K562 (cell line): ENCODE measurements at regions not wholly inside any gene's neighbourhood (a gene's known extent, or its start where the extent isn't known, plus 50 kb on each side); places are given as distances from the start of the nearest gene placed in this dataset.

ENCODE experiments used
- ATF1 ChIP-seq, 2 experiments: fragments of 450-650 bp in 1 of 2; IDR thresholded peaks; 2 replicates each; pipeline ENCODE4 v1.6.1; 2016; ENCODE audit warnings: missing compliant biosample characterization in 1 of 2, missing genetic modification characterization in 1 of 2
- BRF1 ChIP-seq: IDR thresholded peaks from 3 replicates; pipeline ENCODE4 v1.6.1; 2011; ENCODE audit warnings: borderline replicate concordance, mild to moderate bottlenecking; ENCODE audit not compliant: insufficient read length; ENCODE audit errors: extremely low read depth
- CHAMP1 ChIP-seq: fragments of 450-650 bp; IDR thresholded peaks from 2 replicates; pipeline ENCODE4 v1.6.1; 2016; ENCODE audit warnings: mild to moderate bottlenecking
- CREM ChIP-seq: IDR thresholded peaks from 2 replicates; pipeline ENCODE4 v1.6.1; 2014; ENCODE audit warnings: antibody characterized with exemption, low read depth
- EP300 ChIP-seq: IDR thresholded peaks from 2 replicates; pipeline ENCODE4 v1.6.1; 2012; ENCODE audit warnings: low read length, improper control_type of control experiment
- HES1 ChIP-seq: fragments of 450-650 bp; IDR thresholded peaks from 2 replicates; pipeline ENCODE4 v1.6.1; 2016; ENCODE audit warnings: low read depth, mild to moderate bottlenecking, moderate library complexity
- MAFF ChIP-seq: IDR thresholded peaks from 2 replicates; pipeline ENCODE4 v1.6.1; 2012; ENCODE audit warnings: low read length, improper control_type of control experiment
- NCOR1 ChIP-seq: fragments of 450-650 bp; IDR thresholded peaks from 2 replicates; pipeline ENCODE4 v1.6.1; 2016; ENCODE audit warnings: mild to moderate bottlenecking, moderate library complexity
- NFE2 ChIP-seq: IDR thresholded peaks from 2 replicates; pipeline ENCODE4 v1.6.1; 2014; ENCODE audit warnings: antibody characterized with exemption, low read depth
- PRPF4 ChIP-seq: fragments of 200-400 bp; formaldehyde crosslinking; IDR thresholded peaks from one replicate; pipeline ENCODE4 v1.6.1; 2017; ENCODE audit warnings: low read length, low read depth, mild to moderate bottlenecking; ENCODE audit not compliant: insufficient read depth, poor library complexity, severe bottlenecking
- PURB ChIP-seq: sonication (generic); formaldehyde crosslinking; IDR thresholded peaks from 2 replicates; pipeline ENCODE4 v1.9.0; 2021; ENCODE audit warnings: low read depth, mild to moderate bottlenecking, missing genetic modification reagents
- RBFOX2 ChIP-seq: fragments of 200-400 bp; formaldehyde crosslinking; IDR thresholded peaks from 2 replicates; pipeline ENCODE4 v1.6.1; 2017; ENCODE audit warnings: low read depth, mild to moderate bottlenecking, low read length, moderate library complexity
- RBM34 ChIP-seq: fragments of 200-400 bp; formaldehyde crosslinking; IDR thresholded peaks from 2 replicates; pipeline ENCODE4 v1.6.1; 2018; ENCODE audit warnings: low read length, borderline replicate concordance; ENCODE audit not compliant: insufficient read depth
- SFPQ ChIP-seq: fragments of 200-400 bp; formaldehyde crosslinking; IDR thresholded peaks from 2 replicates; pipeline ENCODE4 v1.6.1; 2017; ENCODE audit warnings: mild to moderate bottlenecking, low read depth, low read length, moderate library complexity
- ZNF740 ChIP-seq, 3 experiments: fragments of 200-800 bp in 1 of 3; sonication (Bioruptor generic) in 1 of 3; sonication (generic) in 1 of 3; formaldehyde crosslinking in 1 of 3; IDR thresholded peaks; 2 replicates each; pipeline versions ENCODE4 v1.6.1 to v1.8.0; 2016 to 2022; ENCODE audit warnings: mild to moderate bottlenecking in 2 of 3, missing compliant biosample characterization in 2 of 3, missing genetic modification characterization in 2 of 3, missing genetic modification reagents in 1 of 3
- ZNF79 ChIP-seq: fragments of 250-450 bp; sonication (Bioruptor Pico); IDR thresholded peaks from 2 replicates; pipeline ENCODE4 v1.4.0; 2020; ENCODE audit warnings: low read depth, mild to moderate bottlenecking, moderate library complexity
- TF ChIP-seq, protein P1 (sequence below): sonication (generic); formaldehyde crosslinking; IDR thresholded peaks from 2 replicates; pipeline ENCODE4 v1.8.0; 2022; ENCODE audit warnings: missing genetic modification reagents, mild to moderate bottlenecking, borderline replicate concordance
- TF ChIP-seq, protein P2 (sequence below): IDR thresholded peaks from 3 replicates; pipeline ENCODE4 v1.6.1; 2011; ENCODE audit warnings: borderline replicate concordance, mild to moderate bottlenecking; ENCODE audit not compliant: insufficient read length, insufficient read depth

- TF ChIP-seq, protein P1, sequence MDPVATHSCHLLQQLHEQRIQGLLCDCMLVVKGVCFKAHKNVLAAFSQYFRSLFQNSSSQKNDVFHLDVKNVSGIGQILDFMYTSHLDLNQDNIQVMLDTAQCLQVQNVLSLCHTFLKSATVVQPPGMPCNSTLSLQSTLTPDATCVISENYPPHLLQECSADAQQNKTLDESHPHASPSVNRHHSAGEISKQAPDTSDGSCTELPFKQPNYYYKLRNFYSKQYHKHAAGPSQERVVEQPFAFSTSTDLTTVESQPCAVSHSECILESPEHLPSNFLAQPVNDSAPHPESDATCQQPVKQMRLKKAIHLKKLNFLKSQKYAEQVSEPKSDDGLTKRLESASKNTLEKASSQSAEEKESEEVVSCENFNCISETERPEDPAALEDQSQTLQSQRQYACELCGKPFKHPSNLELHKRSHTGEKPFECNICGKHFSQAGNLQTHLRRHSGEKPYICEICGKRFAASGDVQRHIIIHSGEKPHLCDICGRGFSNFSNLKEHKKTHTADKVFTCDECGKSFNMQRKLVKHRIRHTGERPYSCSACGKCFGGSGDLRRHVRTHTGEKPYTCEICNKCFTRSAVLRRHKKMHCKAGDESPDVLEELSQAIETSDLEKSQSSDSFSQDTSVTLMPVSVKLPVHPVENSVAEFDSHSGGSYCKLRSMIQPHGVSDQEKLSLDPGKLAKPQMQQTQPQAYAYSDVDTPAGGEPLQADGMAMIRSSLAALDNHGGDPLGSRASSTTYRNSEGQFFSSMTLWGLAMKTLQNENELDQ (CRISPR knock-in tag), result no peak
- no peak for TF ChIP-seq PURB (CRISPR knock-in tag)
- peak; percentile 20; the same call in 1 of the 2 replicates for TF ChIP-seq MAFF
- no peak for TF ChIP-seq CHAMP1
- TF ChIP-seq RBFOX2, result no peak
- TF ChIP-seq NCOR1, result no peak
- TF ChIP-seq ATF1 (CRISPR knock-in tag; IDR thresholded peaks at IDR 0.05), result no peak
- TF ChIP-seq ATF1 (tag; IDR thresholded peaks at IDR 0.05), result peak; percentile 18; the same call in 1 of the 2 replicates
- peak; percentile 68 for TF ChIP-seq NFE2
- peak; percentile 36; the same call in 1 of the 2 replicates for TF ChIP-seq EP300
- no peak for TF ChIP-seq SFPQ
- TF ChIP-seq ZNF79 (CRISPR knock-in tag), result no peak
- TF ChIP-seq CREM, result peak; percentile 59
- TF ChIP-seq RBM34, result no peak
- no peak for TF ChIP-seq HES1
- TF ChIP-seq ZNF740 (CRISPR knock-in tag; IDR thresholded peaks at IDR 0.05), result no peak
- no peak for TF ChIP-seq ZNF740 (tag; IDR thresholded peaks at IDR 0.05)
- no peak for TF ChIP-seq PRPF4
- TF ChIP-seq, protein P2, sequence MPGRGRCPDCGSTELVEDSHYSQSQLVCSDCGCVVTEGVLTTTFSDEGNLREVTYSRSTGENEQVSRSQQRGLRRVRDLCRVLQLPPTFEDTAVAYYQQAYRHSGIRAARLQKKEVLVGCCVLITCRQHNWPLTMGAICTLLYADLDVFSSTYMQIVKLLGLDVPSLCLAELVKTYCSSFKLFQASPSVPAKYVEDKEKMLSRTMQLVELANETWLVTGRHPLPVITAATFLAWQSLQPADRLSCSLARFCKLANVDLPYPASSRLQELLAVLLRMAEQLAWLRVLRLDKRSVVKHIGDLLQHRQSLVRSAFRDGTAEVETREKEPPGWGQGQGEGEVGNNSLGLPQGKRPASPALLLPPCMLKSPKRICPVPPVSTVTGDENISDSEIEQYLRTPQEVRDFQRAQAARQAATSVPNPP, result no peak
- no peak for TF ChIP-seq BRF1
These were observed 60.8 kb upstream of the USP24 start (continued) for GRCh38 chr1:55275941-55276341.
